Activated CD8-positive, alpha-beta memory T cell treated with anti-CD3 and anti-CD28 coated beads, Interleukin-2, amount 50 U/mL, for 24 hours (primary cell): ENCODE measurements at regions not wholly inside any gene's neighbourhood (a gene's known extent, or its start where the extent isn't known, plus 50 kb on each side); places are given as distances from the start of the nearest gene placed in this dataset.

Experiments used
- DNase-seq: peaks from one replicate; pipeline ENCODE4 v3.0.0-alpha.2; 2020; ENCODE audit errors: extremely low read depth

- no peak for DNase-seq
Observed at GRCh38 chr14:98984027-98984718, 287.8 kb downstream of the BCL11B start.

DNA sequence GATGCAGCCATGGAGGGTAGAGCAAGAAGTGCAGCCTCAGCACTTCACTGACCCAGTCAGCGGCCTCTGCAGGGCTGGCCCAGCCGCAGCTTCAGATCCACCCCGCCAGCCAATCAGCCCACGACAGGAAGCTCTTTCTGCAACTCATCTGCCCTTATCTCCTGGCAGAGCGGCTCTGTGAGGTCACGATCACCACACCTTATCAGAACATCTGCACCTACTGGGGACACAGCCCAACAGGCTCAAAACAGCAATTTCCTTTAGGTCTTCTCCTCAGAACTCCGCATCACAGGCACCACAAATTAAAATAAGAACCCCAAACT, 287.3 kb downstream of the BCL11B start:
- DNase-seq = peak; percentile 8

DNA sequence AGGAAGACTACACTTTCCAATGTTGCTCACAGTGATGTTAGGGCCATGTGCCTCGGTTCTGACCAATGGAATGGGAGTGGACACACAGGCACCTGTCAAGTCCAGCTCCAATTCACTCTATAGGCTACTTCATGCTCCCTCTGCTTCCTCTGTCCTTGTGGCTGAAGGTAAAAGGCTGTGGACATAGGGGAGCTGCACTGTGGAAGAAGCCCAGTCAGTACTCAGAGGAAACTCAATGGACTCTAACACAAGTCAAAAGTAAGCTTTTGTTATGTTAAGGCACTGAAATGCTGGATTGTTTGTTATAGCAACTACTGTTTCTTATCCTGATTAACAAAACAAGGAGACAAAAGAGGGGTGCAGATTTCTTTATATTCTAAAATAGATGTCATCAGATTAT, 278.2 kb downstream of the BCL11B start:
- DNase-seq = no peak

- DNase-seq = no peak
Observed at GRCh38 chr14:98994561-98994960, 277.4 kb downstream of the BCL11B start.

DNA sequence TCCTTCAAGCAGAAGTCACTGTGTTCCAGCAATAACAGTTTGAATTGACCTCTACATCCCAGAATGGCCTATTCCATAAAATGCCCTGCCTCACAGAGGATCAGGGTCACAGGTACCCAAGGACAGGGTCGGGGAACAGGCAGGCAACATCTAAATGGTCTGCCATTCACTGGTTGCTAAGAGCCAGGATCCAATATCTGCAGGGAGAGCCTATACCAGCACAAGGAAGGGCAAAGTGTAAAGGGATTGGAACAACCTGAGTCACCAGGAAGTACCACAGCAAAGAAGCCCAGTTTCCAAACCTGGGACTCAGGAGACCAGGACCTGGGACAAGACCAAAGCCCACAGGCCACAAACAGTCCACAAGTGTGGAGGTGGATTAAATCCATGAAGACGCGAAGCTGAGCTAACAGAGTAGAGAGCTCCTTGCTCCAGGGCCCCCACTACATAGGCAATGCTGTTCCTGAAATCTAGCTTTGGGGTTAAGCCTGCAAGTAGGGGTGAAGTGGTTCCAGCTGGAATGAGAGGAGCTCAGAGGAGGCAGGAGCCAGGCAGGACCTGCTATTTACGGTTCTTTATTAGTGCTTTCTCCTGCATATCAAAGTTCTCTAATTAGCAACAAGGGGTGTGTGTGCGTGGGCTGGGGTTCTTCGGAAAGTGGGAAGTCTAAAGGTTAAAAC, 274.3 kb downstream of the BCL11B start:
- no peak for DNase-seq

DNA sequence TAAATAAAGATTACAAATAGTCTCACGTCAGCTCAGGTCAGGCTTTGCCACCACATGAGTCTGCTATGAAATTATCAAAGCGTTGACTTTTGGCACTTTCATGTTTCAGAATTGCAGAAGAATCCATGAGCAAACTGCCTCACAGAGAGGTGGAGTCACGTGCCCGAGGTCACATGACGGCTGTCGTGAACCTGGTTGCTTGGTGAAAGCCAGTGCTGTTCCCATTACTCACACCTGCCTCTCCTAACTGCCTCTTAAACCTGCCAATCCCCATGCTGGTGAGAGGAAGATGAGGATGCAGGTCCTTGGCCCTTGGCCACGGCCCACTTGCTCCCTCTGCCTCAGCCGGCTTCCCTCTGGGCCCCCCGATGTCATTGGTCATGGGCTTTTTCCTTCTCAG, 272.7 kb downstream of the BCL11B start:
- no peak for DNase-seq

DNA sequence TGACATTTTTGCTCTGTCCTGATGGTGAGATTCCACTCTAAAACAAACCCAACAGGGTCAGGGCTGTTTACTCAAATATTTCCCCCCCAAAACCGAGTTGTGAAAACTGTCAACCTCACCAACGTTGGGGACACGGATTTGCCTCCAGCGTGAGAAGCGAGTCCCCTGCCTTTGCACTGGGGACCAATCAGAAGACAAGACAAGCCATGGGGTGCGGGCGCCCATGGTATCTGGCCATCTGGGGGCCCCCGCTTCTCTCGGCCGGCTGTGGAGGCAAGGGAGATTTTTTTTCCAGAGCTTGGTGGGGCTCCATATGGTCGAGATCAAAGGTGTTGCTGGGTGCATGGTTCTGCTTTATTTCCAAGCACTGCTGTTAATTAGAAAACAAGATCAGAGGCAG, 272.1 kb downstream of the BCL11B start:
- no peak for DNase-seq

- no peak for DNase-seq
Observed at GRCh38 chr14:99001241-99001640, 270.8 kb downstream of the BCL11B start.

GRCh38 chr14:99003646-99004045, 268.4 kb downstream of the BCL11B start:
- DNase-seq = no peak

- DNase-seq = no peak
Observed at GRCh38 chr14:99004112-99004511, 267.9 kb downstream of the BCL11B start.

- DNase-seq = no peak
Observed at GRCh38 chr14:99006276-99006675, 265.7 kb downstream of the BCL11B start.

- no peak for DNase-seq
Observed at GRCh38 chr14:99007795-99008194, 264.2 kb downstream of the BCL11B start.

GRCh38 chr14:99009871-99010270, 262.1 kb downstream of the BCL11B start:
- no peak for DNase-seq

DNA sequence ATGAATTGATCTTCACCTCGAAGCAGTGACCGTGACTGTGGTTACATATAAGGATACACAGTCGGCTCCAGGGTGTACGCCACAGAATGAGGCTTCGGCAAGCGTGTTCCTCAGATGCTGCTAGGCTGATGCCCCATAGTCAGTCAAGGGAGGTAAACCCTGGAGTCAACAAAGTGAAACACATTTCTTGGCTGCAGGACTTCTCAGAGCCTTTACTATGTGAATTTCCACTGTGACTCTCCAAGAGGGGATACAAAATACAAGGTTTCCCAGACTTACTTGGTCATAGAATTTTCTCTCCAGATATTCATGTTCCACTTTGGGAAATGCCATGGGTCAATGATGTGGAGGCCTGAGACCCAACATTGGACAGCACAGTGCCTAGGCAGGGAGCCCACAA, 260.6 kb downstream of the BCL11B start:
- no peak for DNase-seq

DNA sequence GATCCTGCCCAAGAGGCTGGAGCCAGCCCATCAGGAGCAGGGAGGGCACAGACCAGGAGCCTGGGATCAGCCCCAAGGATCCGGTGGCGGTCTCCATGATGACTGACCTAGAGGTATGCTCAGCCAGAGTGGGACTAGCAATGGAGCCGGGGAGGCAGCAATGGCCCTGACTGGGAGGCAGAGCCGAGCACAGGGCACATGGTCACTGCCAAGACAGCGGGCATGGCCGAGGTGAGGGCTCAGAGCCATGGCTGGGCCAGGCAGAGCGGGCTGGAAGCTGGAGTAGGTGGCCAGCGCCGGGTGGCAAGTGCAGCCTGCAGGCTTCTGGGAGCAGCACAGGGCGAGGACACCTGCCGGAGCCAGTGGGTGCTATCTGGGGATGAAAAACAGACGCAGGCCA, 259.3 kb downstream of the BCL11B start:
- DNase-seq = no peak

DNA sequence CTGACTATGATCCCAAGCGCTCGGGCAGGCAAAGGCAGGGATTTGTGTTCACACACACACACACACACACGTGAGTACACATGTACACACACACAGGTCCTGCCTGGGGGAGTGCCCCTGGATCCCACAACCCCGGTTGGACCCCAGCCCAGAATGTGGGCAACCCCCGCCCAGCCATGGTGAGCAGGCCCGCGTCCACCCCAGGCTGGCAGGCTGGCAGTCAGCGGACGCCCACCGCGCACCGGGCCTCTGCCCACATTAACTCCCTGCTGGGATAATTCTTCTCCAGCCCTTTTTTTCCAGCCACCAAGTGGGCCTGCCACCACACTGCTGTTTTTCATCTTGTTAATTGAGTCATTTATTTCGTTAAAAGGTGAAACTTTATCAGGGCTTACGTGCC, 256.2 kb downstream of the BCL11B start:
- DNase-seq = no peak

GRCh38 chr14:99023371-99023770, 248.6 kb downstream of the BCL11B start:
- DNase-seq = no peak

GRCh38 chr14:99024926-99025325, 247.1 kb downstream of the BCL11B start:
- no peak for DNase-seq

DNA sequence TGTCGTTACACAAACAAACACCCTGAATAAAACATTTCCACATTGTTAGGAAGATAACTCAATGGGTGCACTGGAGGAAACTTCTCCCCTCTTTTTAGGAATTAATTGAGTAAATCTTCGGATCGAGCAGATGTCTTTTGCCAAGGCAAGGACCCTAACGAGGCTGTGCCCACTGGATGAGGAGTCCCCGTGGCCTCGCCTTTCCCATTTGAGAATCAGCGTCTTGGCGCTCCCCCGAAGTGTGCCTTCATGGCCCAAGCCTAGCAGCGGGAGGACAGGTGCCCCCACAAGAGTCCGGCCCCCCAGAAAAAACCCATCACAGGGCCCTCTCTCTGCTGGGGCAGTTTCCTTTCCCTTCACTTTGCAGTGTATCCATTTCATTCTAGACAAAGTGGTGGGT, 246.6 kb downstream of the BCL11B start:
- DNase-seq = no peak

- peak; percentile 1 for DNase-seq
Observed at GRCh38 chr14:99026471-99026870, 245.5 kb downstream of the BCL11B start.

DNA sequence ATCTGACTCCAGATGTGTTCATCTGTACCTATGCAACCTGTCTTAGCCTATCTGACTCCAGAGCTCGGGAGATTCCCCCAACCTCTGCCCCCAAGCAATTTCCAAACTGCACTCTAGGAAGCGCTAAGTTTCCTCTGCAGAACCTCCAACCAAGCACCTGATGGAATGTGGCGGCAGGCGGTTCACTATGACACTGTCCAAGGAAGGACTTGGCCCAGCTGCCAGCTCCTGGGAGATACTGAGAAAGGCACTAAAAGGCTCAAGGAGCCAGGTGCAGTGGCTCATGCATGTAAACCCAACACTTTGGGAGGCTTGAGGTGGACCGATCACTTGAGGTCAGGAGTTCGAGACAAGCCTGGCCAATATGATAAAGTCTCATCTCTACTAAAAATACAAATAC, 244.0 kb downstream of the BCL11B start:
- DNase-seq = no peak

- no peak for DNase-seq
Observed at GRCh38 chr14:99028521-99028920, 243.5 kb downstream of the BCL11B start.

GRCh38 chr14:99029145-99029915, 242.7 kb downstream of the BCL11B start:
- DNase-seq = no peak
